Endodermal cell (in vitro differentiated cells): ENCODE measurements at regions not wholly inside any gene's neighbourhood (a gene's known extent, or its start where the extent isn't known, plus 50 kb on each side); places are given as distances from the start of the nearest gene placed in this dataset.

Experiments used
- DNase-seq: peaks from one replicate; pipeline ENCODE4 v3.0.0-alpha.2; 2017
- H3K27ac ChIP-seq: 2 replicates; pipeline ENCODE4 v1.5.1; 2013; ENCODE audit warnings: mild to moderate bottlenecking, low read depth, low read length, moderate library complexity
- H3K27me3 ChIP-seq: 2 replicates; pipeline ENCODE4 v1.6.1; 2013; ENCODE audit warnings: mild to moderate bottlenecking, low read length, moderate library complexity; ENCODE audit not compliant: insufficient read depth, control insufficient read depth, poor library complexity, severe bottlenecking
- H3K36me3 ChIP-seq: 2 replicates; pipeline ENCODE4 v1.7.0; 2013; ENCODE audit warnings: mild to moderate bottlenecking, low read length, moderate library complexity; ENCODE audit not compliant: control insufficient read depth, insufficient read depth
- H3K4me1 ChIP-seq: one replicate; pipeline ENCODE4 v1.7.0; 2013; ENCODE audit warnings: low read length; ENCODE audit not compliant: control insufficient read depth, insufficient read depth
- H3K4me3 ChIP-seq: 2 replicates; pipeline ENCODE4 v1.5.1; 2013; ENCODE audit warnings: mild to moderate bottlenecking, low read length, moderate library complexity
- H3K9ac ChIP-seq: 2 replicates; pipeline ENCODE4 v1.6.1; 2013; ENCODE audit warnings: mild to moderate bottlenecking, low read length, moderate library complexity; ENCODE audit not compliant: poor library complexity, severe bottlenecking; ENCODE audit errors: extremely low read depth
- H3K9me3 ChIP-seq: 2 replicates; pipeline ENCODE4 v1.6.1; 2013; ENCODE audit warnings: mild to moderate bottlenecking, low read length, moderate library complexity; ENCODE audit not compliant: control insufficient read depth
- H3K27ac Mint-ChIP-seq: 2 replicates; pipeline ENCODE4 v1.8.0; 2020; ENCODE audit warnings: mixed read lengths
- H3K27me3 Mint-ChIP-seq: 2 replicates; pipeline ENCODE4 v1.8.0; 2021; ENCODE audit warnings: mild to moderate bottlenecking, mixed read lengths; ENCODE audit not compliant: insufficient read depth
- H3K36me3 Mint-ChIP-seq: 2 replicates; pipeline ENCODE4 v1.8.0; 2020; ENCODE audit warnings: low read depth, mixed read lengths
- H3K4me1 Mint-ChIP-seq: 2 replicates; pipeline ENCODE4 v1.8.0; 2020; ENCODE audit warnings: mixed read lengths
- H3K4me3 Mint-ChIP-seq: 2 replicates; pipeline ENCODE4 v1.8.0; 2020; ENCODE audit warnings: mild to moderate bottlenecking, moderate library complexity, mixed read lengths
- H3K9me3 Mint-ChIP-seq: 2 replicates; pipeline ENCODE4 v1.8.0; 2020; ENCODE audit warnings: mild to moderate bottlenecking, mixed read lengths
- CTCF ChIP-seq: fragments of 200-600 bp; sonication (generic); conservative IDR thresholded peaks from 2 replicates; pipeline ENCODE4 v1.5.0; 2021; ENCODE audit warnings: antibody characterized with exemption, mild to moderate bottlenecking
- WGBS, 2 experiments: methylation state at CpG; one replicate each; pipeline versions ENCODE4 v1.1.5 to v1.1.7; 2013; ENCODE audit warnings: missing lambda C conversion rate in 2 of 2, mixed read lengths in 1 of 2; ENCODE audit not compliant: insufficient coverage in 1 of 2, insufficient read length in 1 of 2; 5-methylcytosine and 5-hydroxymethylcytosine counted together

GRCh38 chr13:39803156-39803555, 147.7 kb downstream of the COG6 start:
- Histone ChIP-seq H3K4me1 (no peaks in the 10 kb centered on the region), H3K4me3 (no peak overlapping the region), H3K27ac (no peak overlapping the region), H3K27me3 (no peaks in the 10 kb centered on the region), H3K9me3 (peaks cover 4% of the 10 kb centered on the region), H3K9ac (no peak overlapping the region), H3K36me3 (no peaks in the 10 kb centered on the region)
- no peak for TF ChIP-seq CTCF
- 31 to 41% methylated on average over 2 of the region's 2 CpGs for WGBS, 2 experiments
- no peaks in the 10 kb centered on the region for H3K27me3 Mint-ChIP-seq
- H3K27ac Mint-ChIP-seq, result no peak overlapping the region
- no peaks in the 10 kb centered on the region for H3K36me3 Mint-ChIP-seq
- no peak overlapping the region for H3K4me3 Mint-ChIP-seq
- H3K9me3 Mint-ChIP-seq, result peaks cover 15% of the 10 kb centered on the region
- peaks cover 11% of the 10 kb centered on the region for H3K4me1 Mint-ChIP-seq
- DNase-seq, result no peak

GRCh38 chr13:39803851-39804250, 148.4 kb downstream of the COG6 start:
- peaks cover 4% of the 10 kb centered on the region for H3K9me3 ChIP-seq
- Mint-ChIP-seq H3K27me3 (no peaks in the 10 kb centered on the region), H3K9me3 (peaks cover 15% of the 10 kb centered on the region), H3K4me1 (peaks cover 13% of the 10 kb centered on the region), H3K36me3 (no peaks in the 10 kb centered on the region), H3K4me3 (no peak overlapping the region), H3K27ac (no peak overlapping the region)
- WGBS, 2 experiments, result 100% methylated on average over 1 of the region's 1 CpG; no CpG with 5 or more reads in 1 of the 2 experiments
- no peaks in the 10 kb centered on the region for H3K36me3 ChIP-seq
- no peak for TF ChIP-seq CTCF
- no peaks in the 10 kb centered on the region for H3K4me1 ChIP-seq
- H3K9ac ChIP-seq, result no peak overlapping the region
- no peak overlapping the region for H3K4me3 ChIP-seq
- no peak overlapping the region for H3K27ac ChIP-seq
- H3K27me3 ChIP-seq, result no peaks in the 10 kb centered on the region
- no peak for DNase-seq

GRCh38 chr13:39804332-39805210, 149.1 kb downstream of the COG6 start:
- WGBS, 2 experiments, result 80 to 97% methylated on average over 3 to 4 of the region's 5 CpGs
- H3K4me1 ChIP-seq, result no peaks in the 10 kb centered on the region

More at GRCh38 chr13:39804332-39805210, 149.1 kb downstream of the COG6 start:
- Histone ChIP-seq H3K4me3 (no peak overlapping the region), H3K36me3 (no peaks in the 10 kb centered on the region), H3K27ac (no peak overlapping the region), H3K27me3 (no peaks in the 10 kb centered on the region), H3K9ac (no peak overlapping the region), H3K9me3 (peaks cover 4% of the 10 kb centered on the region)
- H3K27ac Mint-ChIP-seq, result no peak overlapping the region
- no peak overlapping the region for H3K4me3 Mint-ChIP-seq
- no peak for TF ChIP-seq CTCF
- peaks cover 11% of the 10 kb centered on the region for H3K9me3 Mint-ChIP-seq
- peaks cover 13% of the 10 kb centered on the region for H3K4me1 Mint-ChIP-seq
- no peaks in the 10 kb centered on the region for H3K27me3 Mint-ChIP-seq
- DNase-seq, result no peak
- H3K36me3 Mint-ChIP-seq, result no peaks in the 10 kb centered on the region
